Pancreas (tissue), 10 donors: ENCODE measurements at regions not wholly inside any gene's neighbourhood (a gene's known extent, or its start where the extent isn't known, plus 50 kb on each side); places are given as distances from the start of the nearest gene placed in this dataset.

Experiments used
- ATAC-seq, 4 donors: fragments of 200-7000 bp; cut with Tn5 transposase; one replicate each; pipeline versions ENCODE4 v1.8.0 to v1.9.1; 2020; ENCODE audit warnings: mild to moderate bottlenecking in 4 of 4, moderate library complexity in 4 of 4
- DNase-seq, 6 donors: peaks; one replicate each; pipeline ENCODE4 v3.0.0-alpha.2; 2020
- FAIRE-seq: peaks from 2 replicates; lab custom pipeline; 2012; peaks lifted over from hg19 to GRCh38; lab: Jason Lieb, UNC
- H3K27ac ChIP-seq, 4 donors: fragments of 200-600 bp; sonication (generic); 1 replicate in 3 of 4; 2 replicates in 1 of 4; pipeline versions ENCODE4 v1.5.0 to v1.8.0; 2020
- H3K27me3 ChIP-seq, 4 donors: fragments of 200-600 bp; one replicate each; pipeline ENCODE4 v1.8.0; 2021
- H3K36me3 ChIP-seq, 3 donors: fragments of 200-600 bp; sonication (generic) in 1 of 3; one replicate each; pipeline versions ENCODE4 v1.5.0 to v1.8.0; 2020 to 2021
- H3K4me1 ChIP-seq, 3 donors: fragments of 200-600 bp; one replicate each; pipeline ENCODE4 v1.8.0; 2021
- H3K4me3 ChIP-seq, 4 donors: fragments of 200-600 bp; sonication (generic) in 2 of 4; one replicate each; pipeline versions ENCODE4 v1.5.0 to v1.8.0; 2020 to 2021
- H3K9me3 ChIP-seq, 4 donors: fragments of 200-600 bp; one replicate each; pipeline ENCODE4 v1.8.0; 2021
- WGBS, 2 donors: extraction: QIAGEN DNeasy Blood & Tissue Kit; methylation state at CpG; one replicate each; pipeline ENCODE4 v1.1.7; 2013; 5-methylcytosine and 5-hydroxymethylcytosine counted together
- intact Hi-C, 3 donors: fragments of 100-400 bp; cut with DNase I; formaldehyde crosslinking; loops; one replicate each; pipeline versions ENCODE4 v1.11.1 to v1.14.2; 2022
- TF ChIP-seq, protein P1 (sequence below), 4 donors: fragments of 200-600 bp; sonication (generic) in 3 of 4; IDR thresholded peaks; one replicate each; pipeline versions ENCODE4 v1.5.0 to v1.8.0; 2021; ENCODE audit warnings: antibody characterized with exemption in 4 of 4
- donor health status: healthy with polysubstance abuse.
- donor health status: DM: no; HTN: no; CAD: no; lungs with moderate emphysema.
- donor health status: DM: no; HTN: no; CAD: no.
- donor health status: control.
- donor health status: control.
- donor health status: Bipolar disorder and iron deficiency.
- donor health status: DM: yes; HTN: yes; CAD: no.
- donor health status: DM: no; HTN: no; CAD: no.
- donor health status: DM: no; HTN: no; CAD: no.
- donor health status: DM: yes; HTN: yes; CAD: no.

DNA sequence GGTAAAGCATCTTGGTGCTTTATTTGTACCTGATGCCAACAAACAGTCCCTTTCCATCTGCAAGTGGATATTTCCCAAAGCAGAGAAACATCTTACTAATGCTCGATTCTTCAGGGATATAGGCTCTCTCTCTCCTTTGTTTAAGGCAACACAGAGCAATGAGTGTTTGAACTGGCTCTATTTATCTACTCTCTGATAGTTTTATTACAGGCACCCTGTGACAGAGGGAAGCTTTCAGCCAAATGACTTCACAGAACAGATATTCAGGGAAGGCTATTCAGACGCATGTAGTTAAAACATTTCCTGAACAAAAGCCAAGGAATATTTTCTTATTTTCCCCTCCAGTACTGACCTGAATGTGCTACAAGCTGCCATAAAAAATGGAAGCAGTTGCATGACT, 141.8 kb downstream of the YIPF5 start:
- peak; percentile 84 to 95 (median 90) for ATAC-seq
- Histone ChIP-seq H3K9me3 (no peaks in the 10 kb centered on the region), H3K27me3 (no peaks in the 10 kb centered on the region), H3K27ac (peak overlapping the region in 3 of 4 donors; percentile 24 to 56 (median 29)), H3K36me3 (no peaks in the 10 kb centered on the region), H3K4me1 (peaks cover 0 to 4% (median 0%) of the 10 kb centered on the region in 3 donors), H3K4me3 (no peak overlapping the region)
- 4 to 7% methylated on average over 2 of the region's 2 CpGs for WGBS, 2 donors
- intact Hi-C loops, result no loop called here
- peak in 1 of 6 donors; percentile 8 for DNase-seq
- TF ChIP-seq, protein P1, sequence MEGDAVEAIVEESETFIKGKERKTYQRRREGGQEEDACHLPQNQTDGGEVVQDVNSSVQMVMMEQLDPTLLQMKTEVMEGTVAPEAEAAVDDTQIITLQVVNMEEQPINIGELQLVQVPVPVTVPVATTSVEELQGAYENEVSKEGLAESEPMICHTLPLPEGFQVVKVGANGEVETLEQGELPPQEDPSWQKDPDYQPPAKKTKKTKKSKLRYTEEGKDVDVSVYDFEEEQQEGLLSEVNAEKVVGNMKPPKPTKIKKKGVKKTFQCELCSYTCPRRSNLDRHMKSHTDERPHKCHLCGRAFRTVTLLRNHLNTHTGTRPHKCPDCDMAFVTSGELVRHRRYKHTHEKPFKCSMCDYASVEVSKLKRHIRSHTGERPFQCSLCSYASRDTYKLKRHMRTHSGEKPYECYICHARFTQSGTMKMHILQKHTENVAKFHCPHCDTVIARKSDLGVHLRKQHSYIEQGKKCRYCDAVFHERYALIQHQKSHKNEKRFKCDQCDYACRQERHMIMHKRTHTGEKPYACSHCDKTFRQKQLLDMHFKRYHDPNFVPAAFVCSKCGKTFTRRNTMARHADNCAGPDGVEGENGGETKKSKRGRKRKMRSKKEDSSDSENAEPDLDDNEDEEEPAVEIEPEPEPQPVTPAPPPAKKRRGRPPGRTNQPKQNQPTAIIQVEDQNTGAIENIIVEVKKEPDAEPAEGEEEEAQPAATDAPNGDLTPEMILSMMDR (IDR thresholded peaks at IDR 0.05), result no peak
- FAIRE-seq, result peak; percentile 88

DNA sequence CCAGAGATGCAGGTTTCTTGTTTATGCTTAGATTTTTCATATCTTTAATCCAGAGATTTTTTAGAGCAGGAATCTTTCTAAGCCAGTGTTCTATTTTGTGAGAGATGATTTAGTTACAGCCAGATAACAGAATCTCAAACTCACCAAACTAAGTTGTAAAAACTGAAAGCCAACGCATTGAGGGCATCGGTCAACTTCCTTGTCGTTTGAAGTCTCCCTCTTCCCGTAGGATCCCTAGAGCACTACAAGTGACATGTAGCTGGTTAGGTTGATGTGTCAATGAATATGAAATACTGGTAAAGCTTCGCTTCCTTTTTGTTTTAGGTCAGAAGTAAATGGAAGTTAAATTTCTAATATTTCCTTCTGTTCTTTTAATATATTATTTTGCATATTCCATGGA, 139.6 kb downstream of the YIPF5 start:
- FAIRE-seq (no peak), DNase-seq (no peak), ATAC-seq (no peak)
- intact Hi-C loops, result no loop called here
- no peaks in the 10 kb centered on the region for H3K36me3 ChIP-seq
- peaks cover 0 to 4% (median 0%) of the 10 kb centered on the region in 3 donors for H3K4me1 ChIP-seq
- H3K27ac ChIP-seq, result no peak overlapping the region
- WGBS, 2 donors, result 82 to 84% methylated on average over 5 of the region's 5 CpGs
- no peak overlapping the region for H3K4me3 ChIP-seq
- TF ChIP-seq, protein P1 (IDR thresholded peaks at IDR 0.05), result no peak
- no peaks in the 10 kb centered on the region for H3K27me3 ChIP-seq
- H3K9me3 ChIP-seq, result no peaks in the 10 kb centered on the region

DNA sequence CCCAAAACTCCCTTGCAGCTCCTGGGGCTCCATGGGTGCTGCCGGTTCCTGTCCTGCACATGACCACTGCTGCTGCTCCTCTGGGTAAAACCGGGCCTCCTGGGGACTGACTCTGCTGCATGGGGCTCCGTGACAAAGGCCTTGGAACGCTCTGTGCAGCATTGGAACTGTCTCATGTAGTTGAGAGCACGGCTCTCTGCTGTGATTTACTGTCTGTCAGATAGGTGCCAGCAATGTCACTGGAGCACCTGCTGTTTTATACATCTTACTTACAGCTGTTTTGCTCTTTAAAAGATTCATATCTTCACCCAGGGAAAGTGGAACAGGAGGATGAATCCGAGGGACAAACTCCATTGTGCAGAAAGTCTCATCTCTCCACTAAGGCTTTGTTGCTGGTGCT, 138.1 kb downstream of the YIPF5 start:
- 36 to 37% methylated on average over 6 of the region's 6 CpGs for WGBS, 2 donors
- peak in 2 of 4 donors; percentile 18 to 33 for ATAC-seq
- TF ChIP-seq, protein P1 (IDR thresholded peaks at IDR 0.05), result no peak

DNA sequence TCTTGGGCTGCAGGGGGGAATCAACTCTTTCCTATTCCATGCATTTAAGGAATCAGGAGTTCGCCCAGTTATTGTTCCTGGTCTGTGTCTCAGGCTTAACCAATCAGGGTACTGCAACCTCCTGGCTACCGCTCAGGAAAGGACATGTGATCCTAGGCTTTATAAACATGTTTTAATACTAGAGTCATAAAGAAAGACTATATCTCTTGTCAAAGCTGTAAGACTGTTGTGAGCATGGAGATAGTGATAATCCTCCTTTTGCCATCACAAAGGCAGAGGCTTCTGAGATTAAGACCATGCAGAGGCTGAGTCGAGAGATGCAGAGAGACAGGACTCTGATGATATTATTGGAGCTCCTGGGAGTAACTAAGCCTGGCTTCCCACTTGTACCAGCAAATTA, 137.0 kb downstream of the YIPF5 start:
- no peak for DNase-seq
- Histone ChIP-seq H3K4me1 (no peaks in the 10 kb centered on the region), H3K4me3 (no peak overlapping the region), H3K36me3 (no peaks in the 10 kb centered on the region), H3K27me3 (no peaks in the 10 kb centered on the region), H3K9me3 (no peaks in the 10 kb centered on the region), H3K27ac (no peak overlapping the region)
- TF ChIP-seq, protein P1 (IDR thresholded peaks at IDR 0.05), result no peak
- WGBS, 2 donors, result 78 to 83% methylated on average over 3 of the region's 3 CpGs
- no peak for ATAC-seq
- FAIRE-seq, result no peak
- intact Hi-C loops, result no loop called here

More for the DNA sequence above, 138.1 kb downstream of the YIPF5 start:
- no peaks in the 10 kb centered on the region for H3K9me3 ChIP-seq
- peaks cover 0 to 4% (median 0%) of the 10 kb centered on the region in 3 donors for H3K4me1 ChIP-seq
- no peaks in the 10 kb centered on the region for H3K36me3 ChIP-seq
- intact Hi-C loops, result no loop called here
- no peak for DNase-seq
- no peaks in the 10 kb centered on the region for H3K27me3 ChIP-seq
- no peak overlapping the region for H3K27ac ChIP-seq
- no peak for FAIRE-seq
- no peak overlapping the region for H3K4me3 ChIP-seq

GRCh38 chr5:144035046-144035740, 135.3 kb downstream of the YIPF5 start:
- TF ChIP-seq, protein P1 (IDR thresholded peaks at IDR 0.05), result no peak
- H3K4me3 ChIP-seq, result no peak overlapping the region

More at GRCh38 chr5:144035046-144035740, 135.3 kb downstream of the YIPF5 start:
- Histone ChIP-seq H3K36me3 (no peaks in the 10 kb centered on the region), H3K27ac (no peak overlapping the region), H3K27me3 (no peaks in the 10 kb centered on the region), H3K4me1 (no peaks in the 10 kb centered on the region), H3K9me3 (no peaks in the 10 kb centered on the region)
- no peak for FAIRE-seq
- DNase-seq, result no peak
- intact Hi-C loops, result no loop called here
- 71 to 87% methylated on average over 4 of the region's 4 CpGs for WGBS, 2 donors
- no peak for ATAC-seq
